GM21528 (cell line): ENCODE measurements at regions not wholly inside any gene's neighbourhood (a gene's known extent, or its start where the extent isn't known, plus 50 kb on each side); places are given as distances from the start of the nearest gene placed in this dataset.

Source experiments
- ATAC-seq: cut with Tn5 transposase; IDR thresholded peaks from one replicate; pipeline ENCODE4 v1.9.1; 2021; ENCODE audit warnings: mild to moderate bottlenecking, moderate library complexity; ENCODE audit not compliant: unreplicated experiment, low FRiP score

DNA sequence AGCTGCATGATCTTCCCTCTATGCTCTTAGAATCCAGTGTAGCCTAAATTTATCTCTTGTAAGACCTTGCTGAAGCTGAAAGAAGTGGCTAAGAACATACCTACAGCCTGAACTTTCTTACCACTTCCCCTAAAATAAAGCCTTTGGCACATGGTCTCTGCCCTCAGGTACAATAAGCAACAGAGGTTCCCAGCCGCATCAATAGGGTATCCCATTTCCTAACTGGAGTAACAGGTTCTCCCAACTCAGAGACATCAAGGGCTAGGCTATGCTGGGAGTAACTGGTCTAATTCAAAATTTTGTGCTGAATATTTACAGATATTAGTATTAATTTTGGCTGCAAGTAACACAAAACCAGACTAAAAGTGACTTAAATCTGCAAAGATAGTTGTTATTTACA lies 335.8 kb upstream of the TRPC7 start:
- no peak for ATAC-seq

DNA sequence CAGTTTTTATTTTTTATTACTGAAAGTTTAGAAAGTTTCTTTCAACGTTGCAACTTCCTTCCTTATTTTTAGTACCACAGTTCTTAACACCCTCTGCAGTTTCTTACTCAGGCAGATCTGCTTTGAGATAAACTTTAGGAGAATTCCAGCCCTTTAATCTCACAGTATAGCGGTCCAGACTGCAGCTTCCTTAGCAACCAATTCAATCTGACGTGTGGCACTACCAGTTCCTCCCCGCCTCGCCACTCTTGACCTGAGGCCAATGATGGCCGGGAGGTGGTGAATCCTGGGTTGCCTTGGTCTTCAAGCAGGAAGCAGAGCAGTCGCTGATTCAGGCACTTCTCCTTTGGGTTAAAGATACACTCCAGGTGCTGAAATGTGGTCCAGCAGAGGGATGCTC lies 334.3 kb upstream of the TRPC7 start:
- no peak for ATAC-seq

DNA sequence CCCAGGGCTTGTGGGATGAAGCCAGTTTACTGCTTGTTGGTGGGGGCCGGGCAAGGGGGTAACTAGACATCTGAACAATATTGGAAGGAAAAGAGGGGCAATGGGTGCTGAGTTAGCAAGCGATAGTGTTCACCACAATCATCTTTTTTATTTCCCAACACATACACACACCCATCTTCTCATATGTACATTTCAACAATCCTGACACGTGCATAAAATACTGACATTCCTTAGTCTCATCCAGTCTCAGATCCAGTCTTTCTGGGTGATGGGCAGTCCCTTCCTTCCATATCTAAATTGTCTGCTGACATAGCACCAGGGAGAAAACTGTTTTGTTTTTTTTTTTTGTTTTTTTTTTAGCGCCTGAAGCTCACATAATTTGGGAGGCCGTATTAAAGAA lies 333.6 kb upstream of the TRPC7 start:
- ATAC-seq: no peak

DNA sequence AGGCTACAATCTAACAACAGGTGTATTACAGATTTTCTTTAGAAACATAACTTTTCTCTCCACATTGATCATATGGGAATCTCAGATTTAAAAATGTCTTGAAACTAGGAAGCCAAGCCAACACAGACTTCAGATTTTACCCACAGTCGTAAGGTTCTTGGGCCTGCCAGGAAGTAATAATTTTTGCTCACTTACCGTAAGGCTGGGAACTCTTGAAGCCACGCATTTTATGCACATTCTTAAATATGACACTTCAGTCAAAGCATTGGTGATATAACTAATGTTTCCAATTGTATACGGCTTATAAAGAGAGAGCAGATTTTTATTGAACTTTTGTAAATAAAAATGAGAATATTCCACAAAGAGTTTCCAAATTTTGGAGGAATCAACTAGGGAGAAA lies 328.9 kb upstream of the TRPC7 start:
- no peak for ATAC-seq

DNA sequence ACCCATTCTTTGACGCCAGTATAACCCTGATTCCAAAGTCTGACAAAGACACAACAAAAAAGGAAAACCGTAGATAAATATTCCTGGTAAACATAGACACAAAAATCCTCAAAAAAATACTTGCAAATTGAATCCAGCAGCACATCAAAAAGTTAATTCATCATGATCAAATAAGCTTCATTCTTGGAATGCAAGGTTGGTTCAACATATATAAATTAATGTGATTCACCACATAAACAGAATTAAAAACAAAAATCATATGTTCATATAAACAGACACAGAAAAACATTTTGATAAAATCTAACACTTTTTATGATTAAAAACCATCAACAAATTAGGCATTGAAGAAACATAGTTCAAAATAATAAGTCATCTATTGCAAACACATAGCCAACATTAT lies 324.2 kb upstream of the TRPC7 start:
- ATAC-seq: no peak

DNA sequence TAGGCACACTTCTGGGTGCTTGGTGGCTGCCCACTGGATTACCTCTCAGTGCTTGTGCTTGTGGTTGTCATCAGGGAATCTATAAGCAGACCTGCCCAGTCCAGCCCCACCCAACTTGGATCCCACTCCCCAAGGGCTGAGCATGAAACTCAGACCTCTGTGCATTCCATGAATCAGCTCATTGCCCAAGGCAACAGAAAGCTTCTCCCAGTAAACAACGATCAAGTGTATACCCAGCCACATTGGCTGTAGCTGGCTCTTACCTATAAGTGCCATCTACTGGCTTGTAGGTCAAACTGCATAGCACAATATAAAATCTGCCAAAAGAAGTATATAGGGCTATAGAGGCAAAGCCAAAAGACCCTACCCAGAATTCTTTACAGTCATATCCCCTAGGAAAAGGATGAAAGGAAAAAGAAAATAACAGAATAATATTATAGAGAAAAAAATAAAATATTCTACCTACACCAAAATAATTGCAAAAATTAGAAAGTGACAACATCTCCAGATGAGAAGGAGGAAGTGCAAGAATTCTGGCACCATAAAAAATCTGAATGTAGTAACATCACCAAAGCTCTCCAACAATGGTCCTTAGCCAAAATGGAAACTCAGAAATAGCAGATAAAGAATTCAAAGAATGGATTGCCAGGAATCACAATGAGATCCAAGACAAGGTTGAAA lies 321.0 kb upstream of the TRPC7 start:
- no peak for ATAC-seq

DNA sequence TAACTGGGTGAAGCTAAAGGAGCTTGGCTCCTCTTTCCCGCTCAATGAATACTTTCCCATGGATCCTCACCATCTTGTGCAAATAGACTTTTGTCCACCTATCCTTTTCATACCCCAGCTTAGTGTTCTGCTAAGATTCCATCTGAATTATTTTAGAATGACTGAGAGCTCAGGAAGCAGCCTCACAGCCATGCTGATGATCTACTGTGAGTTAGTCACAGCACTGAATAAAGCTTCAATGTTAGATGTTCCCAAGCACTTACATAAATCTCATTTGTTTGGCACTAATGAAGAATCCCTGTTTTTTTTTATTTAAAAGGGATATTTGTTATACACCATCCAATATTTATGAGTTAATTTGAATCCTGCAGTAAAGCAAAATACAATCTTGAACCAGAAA lies 317.6 kb upstream of the TRPC7 start:
- ATAC-seq: no peak

DNA sequence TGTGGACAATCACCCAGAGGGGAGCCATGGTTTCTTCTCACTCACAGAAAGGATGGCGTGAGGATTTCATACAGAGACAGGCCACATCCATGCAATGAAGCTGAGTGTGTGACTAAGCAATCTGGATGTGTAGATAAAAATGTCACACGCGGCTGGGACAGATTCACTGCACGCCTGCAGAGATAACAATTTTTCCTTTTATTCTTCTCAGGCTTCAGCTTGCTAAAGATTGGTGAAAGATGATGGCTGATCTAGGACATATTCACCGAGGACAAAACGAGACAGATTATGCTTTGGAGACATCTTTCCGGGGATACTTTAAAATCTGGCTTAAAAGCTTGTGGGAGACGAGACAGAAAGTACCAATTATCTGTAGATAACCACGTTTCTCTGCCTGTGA lies 313.9 kb upstream of the TRPC7 start:
- no peak for ATAC-seq

DNA sequence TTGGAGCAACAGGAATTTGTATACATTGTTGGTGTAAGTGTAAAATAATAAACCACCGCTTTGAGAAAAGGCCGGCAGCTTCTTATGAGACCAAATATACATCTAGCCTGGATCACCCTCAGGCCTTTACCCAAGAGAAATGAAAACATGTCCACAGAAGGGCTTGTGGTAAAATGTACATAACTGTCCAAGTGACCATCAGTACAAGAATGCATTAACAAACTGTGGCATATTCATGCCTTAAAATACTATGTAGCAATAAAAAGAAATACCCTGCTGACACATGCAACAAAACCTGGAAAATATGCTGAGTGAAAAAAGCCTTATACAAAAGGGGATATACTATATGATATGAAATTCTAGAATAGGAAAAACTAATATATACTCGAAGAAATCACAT lies 311.9 kb upstream of the TRPC7 start:
- ATAC-seq: no peak

DNA sequence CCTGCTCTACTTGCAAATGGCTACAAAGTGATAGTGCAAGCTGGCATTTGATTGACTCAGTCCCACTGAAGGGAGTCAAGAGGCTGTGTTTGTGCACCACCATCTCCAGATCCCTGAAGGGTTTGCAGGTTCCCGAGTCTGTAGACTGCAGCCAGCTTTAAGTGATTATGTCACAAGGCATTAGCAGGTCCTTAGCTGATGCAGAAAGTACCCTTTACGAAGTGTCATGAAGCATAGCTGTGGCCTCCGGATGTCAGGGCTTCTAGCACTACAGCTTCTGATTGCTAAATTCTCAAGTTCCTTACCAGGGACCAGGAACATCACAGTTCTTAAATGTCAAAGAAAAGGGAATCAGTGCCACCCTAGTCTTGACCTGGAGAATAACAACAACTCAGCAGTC lies 311.3 kb upstream of the TRPC7 start:
- ATAC-seq: no peak

DNA sequence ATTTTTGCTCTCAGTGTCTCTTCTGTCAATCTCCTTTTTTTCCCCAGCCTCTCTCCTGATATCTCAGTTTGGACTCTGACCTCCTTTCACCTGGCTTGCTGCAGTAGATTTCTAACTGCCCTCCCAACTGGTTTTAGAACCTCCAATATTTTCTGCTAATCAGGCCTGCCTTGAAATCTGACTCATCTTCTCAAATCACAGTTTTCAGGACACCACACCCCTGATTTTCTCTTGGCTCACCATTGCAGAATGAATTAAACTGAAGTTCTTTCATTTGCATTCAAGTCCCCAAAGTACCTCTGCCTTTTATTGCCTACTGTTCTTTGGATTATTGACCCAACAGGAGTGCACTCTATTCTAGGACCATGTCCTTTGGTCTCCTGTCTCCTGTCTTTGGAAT lies 310.4 kb upstream of the TRPC7 start:
- no peak for ATAC-seq

DNA sequence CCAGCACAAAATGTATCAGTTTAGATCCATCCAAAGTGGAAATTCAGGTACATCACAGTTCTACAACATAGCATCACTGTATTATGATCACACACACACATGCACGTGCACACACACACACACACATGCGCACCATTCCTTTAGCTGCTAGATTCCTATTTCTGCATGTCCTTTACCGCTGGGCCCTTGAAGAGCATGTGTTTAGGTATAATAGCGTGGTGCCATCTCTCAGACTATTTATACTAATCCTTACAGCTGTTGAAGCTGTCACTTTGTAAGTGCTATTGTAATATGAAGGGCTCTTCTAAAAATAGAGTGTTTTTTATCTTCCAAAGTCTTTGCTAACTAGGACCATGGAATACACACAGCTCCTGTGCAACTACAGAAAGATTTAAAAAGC lies 308.8 kb upstream of the TRPC7 start:
- no peak for ATAC-seq

DNA sequence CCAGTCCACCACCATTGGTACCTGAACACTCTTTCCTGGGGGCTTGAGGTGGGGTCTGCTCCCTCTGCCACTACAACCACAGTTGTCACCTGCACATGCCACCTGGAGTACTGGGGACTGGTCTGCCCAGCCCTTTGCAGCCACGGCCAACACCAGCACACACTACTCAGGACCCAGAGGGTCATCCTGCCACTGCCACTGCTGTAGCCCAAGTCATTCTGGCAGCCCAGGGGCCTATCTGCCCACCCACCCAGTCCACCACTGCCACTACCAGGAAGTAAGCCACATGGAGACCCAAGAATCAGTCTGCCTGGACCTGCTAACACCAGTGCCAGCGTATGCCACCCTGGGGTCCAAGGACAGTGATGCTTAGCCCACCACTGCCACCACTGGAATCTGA lies 302.4 kb upstream of the TRPC7 start:
- ATAC-seq: no peak

DNA sequence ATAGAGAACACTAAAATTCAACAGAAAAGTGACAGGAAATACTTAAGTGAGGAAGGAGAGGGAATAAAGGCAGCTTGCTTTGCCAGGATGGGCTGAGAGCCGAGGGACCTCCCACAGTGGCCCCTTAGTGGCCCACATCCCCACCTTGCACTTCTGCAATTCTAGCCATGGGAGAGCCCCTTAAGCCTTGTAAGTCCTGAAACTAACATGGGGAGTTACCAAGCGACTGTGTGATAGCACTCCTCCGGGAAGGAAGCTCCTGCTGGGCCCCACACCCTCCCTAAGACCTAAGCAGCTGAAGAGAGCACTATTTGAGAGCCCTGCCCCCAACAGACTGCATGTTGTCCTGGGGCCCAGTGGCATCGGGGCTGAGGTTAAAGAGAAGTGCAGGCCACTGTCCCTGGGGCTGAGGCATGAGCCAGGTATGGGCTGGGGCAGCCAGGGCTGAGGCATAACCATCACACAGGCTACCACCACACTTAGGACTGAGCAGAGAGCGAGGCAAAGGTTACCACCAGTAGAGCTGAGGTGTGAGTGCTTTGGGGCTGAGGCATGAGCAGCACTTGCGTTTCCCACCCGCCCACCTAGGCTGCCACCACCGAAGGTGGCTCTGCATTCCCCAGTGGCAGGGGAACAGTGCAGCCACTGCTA lies 301.8 kb upstream of the TRPC7 start:
- ATAC-seq: no peak

DNA sequence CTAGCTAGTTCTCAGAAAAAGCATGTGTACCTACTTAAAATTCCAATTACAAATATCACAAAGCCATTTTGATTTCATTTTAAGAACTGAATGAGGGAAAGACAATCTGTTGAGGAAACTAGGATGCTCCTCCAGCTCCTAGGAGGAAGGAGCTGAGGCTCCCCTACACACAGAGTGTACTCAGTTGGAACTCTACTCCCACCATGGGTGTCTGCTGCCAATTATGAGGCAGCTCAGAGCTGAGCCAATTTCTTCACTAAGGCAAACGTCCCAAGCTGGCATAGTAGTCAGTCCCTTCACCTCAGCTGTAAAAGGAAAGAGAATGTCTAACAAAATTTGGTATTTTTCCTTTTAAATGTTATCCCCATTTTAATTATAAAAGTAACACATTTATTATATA lies 300.0 kb upstream of the TRPC7 start:
- ATAC-seq: no peak

DNA sequence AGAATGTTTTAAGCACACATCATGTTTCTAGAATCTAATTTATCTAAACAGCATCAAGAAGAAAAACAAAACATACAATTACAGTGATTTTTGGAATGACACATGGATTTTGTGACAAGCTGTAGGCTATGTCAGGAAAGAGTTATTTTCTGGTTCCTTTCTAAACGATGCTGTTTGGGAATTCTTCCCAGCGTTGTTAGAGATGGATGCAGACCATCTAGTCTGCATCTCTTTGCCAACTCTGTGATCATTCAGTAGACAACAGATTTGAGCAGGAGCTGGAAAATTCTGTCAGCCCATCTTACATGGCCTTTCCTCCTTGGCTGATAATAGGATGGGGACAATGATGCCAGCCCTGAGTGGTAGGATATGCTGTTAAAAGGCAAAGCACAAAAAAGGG lies 295.7 kb upstream of the TRPC7 start:
- no peak for ATAC-seq

DNA sequence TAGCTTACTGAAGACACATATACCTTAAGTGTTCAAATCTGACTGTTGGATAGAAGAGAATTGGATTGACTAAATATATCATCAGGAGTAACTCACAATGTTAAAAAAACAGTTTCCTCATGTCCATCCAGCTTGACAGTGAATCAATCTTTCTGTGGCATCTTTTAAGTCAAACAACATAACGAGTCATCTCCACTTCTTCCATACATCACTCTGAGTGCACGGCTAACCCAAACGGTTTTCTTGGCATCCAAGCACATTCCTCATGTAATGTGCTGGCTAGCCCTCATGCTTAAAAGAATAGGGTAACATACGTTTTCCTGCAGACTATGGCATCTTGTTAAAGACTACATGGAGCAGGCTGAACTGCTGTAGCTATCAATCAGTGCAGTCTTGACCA lies 291.5 kb upstream of the TRPC7 start:
- ATAC-seq: no peak

DNA sequence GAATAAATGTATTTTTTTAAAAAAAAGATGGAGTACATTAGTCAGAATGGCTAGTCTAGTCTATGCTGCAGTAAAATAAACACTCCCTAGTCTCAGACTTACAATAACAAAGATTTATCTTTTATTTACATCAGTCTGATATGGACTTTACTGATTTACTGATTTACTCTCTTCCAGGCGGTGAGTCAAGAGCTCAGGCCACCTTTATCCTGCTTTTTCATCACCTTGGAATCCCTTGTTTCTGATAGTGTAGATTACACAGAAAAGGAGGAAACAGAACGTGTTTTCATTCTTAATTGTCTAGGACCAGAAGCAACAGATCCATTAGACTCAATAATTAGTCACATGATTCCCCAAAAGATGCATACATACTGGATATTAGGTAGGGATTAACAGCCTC lies 290.1 kb upstream of the TRPC7 start:
- ATAC-seq: no peak

DNA sequence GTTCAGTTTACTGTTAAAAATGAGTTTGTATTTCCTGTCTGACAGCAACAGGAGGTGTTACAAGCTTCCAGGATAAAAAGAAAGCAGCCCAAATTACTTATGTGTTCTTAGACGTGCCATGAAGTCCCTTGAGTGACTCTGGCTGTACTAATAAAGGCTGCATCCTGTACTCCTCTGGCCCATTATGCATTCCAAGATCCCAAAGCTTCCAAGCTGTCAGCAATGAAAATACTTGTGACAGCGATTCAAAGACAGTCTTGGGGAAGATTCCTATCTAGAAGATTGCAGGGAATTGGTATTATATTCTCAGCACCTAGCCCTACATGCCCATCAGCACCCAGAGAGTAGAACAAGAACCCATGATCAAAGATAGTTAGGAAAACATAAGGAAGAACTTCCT lies 281.6 kb upstream of the TRPC7 start:
- ATAC-seq: no peak

DNA sequence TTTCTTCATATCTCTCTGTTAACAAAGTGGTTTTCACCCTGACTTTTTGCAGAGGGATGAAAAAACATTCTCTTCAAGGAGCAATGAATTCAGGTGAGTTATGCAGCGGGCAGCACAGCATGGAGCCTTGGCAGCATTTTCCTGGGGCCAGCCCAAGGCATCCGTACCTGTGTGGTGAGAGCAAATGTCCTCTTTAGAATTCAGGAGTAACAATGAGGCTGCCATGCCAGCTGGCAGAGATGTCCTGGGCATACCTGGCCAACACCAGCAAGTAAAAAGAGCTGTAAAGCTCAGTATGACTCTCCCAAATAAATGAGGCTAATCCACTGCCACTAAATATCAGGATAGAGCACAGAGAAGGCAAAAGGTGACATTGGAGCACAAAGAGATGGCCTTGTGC lies 277.6 kb upstream of the TRPC7 start:
- no peak for ATAC-seq

DNA sequence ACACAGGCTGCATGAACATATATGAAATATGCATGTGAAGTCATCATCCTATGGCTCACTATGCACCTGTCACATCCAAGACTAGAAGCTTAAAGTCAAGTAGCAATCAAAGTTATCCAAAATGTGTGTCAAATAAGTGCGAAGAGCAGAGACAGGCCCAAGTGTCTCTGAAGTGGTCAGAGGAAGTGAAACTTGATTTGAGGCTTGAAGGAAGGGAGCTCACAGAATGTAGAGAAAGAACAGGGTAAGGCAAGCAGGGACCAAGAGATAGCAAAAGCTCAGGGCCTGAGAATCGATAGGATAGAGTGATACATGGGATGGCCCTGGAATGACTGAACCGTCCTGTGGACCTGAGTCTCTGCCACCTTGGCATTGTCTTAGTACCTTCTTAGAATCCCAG lies 274.3 kb upstream of the TRPC7 start:
- no peak for ATAC-seq

DNA sequence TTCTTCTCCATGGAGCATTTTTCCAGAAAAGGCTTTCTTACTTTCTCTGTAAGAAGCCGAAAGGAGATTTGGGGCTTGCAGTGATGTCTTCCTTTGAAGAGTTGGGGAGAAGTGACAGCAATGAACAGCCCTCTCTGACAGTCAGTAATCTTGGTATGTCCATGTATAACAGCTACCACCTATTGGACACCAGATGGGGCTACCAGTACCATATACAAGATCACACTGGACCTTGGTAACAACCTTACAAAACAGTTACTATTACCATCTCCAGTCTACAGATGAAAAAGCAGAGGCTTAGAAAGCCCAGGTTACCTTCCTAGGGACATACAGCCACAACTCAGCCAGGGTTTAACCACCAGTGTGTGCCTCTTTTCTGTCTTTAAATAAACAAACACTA lies 272.7 kb upstream of the TRPC7 start:
- ATAC-seq: no peak

DNA sequence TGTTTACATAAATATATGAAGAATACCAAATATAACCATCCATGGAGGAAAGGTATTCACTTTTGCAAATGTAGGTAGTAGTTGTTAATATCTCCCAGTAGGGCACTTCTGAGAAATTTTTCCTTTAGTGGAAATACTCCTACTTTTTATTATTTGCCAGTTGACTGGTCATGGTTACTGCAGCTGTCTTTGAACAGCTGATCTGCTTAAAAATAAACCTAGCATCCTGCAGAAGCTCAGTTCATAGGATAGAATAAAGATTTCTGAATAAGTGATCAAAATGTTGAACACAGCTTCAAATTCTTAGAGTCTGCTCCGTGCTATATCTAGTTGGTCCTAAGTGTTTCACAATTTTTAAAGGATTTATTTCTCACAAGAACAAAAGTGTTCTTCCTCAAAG lies 270.7 kb upstream of the TRPC7 start:
- ATAC-seq: no peak
